MCF 10A (cell line): ENCODE measurements at regions not wholly inside any gene's neighbourhood (a gene's known extent, or its start where the extent isn't known, plus 50 kb on each side); places are given as distances from the start of the nearest gene placed in this dataset.
A peak's percentile ranks its signal among the peaks of the same experiment; 100 is the strongest.

Experiments
- BruUV-seq: library from RNA; stranded (reverse); fragments of 400-500 nt; replicated peaks from 2 replicates; lab custom pipeline; 2021; lab: Mats Ljungman, UMichigan
- CTCF ChIA-PET: fragments of 300-600 bp; sonication (Branson Sonifier 250); formaldehyde crosslinking; extraction: SDS; loops from one replicate; lab custom pipeline; 2021; ENCODE audit warnings: antibody characterized with exemption, inconsistent platforms; lab: Yijun Ruan, JAX
- POLR2A ChIA-PET: fragments of 300-600, 350-650 bp; sonication (Branson Sonifier 250); formaldehyde crosslinking; extraction: SDS; loops from one replicate; lab custom pipeline; 2020; ENCODE audit warnings: antibody characterized with exemption, inconsistent platforms; lab: Yijun Ruan, JAX
- DNase-seq: peaks from one replicate; pipeline ENCODE4 v3.0.0-alpha.2; 2018; ENCODE audit not compliant: unreplicated experiment
- H3K27ac Mint-ChIP-seq: one replicate; pipeline ENCODE4 v1.8.0; 2022; ENCODE audit warnings: mild to moderate bottlenecking, low read depth, mixed read lengths; ENCODE audit not compliant: unreplicated experiment
- H3K27me3 Mint-ChIP-seq: one replicate; pipeline ENCODE4 v1.8.0; 2022; ENCODE audit warnings: mixed read lengths; ENCODE audit not compliant: insufficient read depth, unreplicated experiment
- H3K36me3 Mint-ChIP-seq: one replicate; pipeline ENCODE4 v1.8.0; 2022; ENCODE audit warnings: mild to moderate bottlenecking, moderate library complexity, mixed read lengths; ENCODE audit not compliant: insufficient read depth, unreplicated experiment
- H3K4me1 Mint-ChIP-seq: one replicate; pipeline ENCODE4 v1.8.0; 2022; ENCODE audit warnings: mixed read lengths; ENCODE audit not compliant: insufficient read depth, unreplicated experiment
- H3K4me3 Mint-ChIP-seq: one replicate; pipeline ENCODE4 v1.8.0; 2022; ENCODE audit warnings: mild to moderate bottlenecking, moderate library complexity, mixed read lengths; ENCODE audit not compliant: unreplicated experiment
- H3K9me3 Mint-ChIP-seq: one replicate; pipeline ENCODE4 v1.8.0; 2022; ENCODE audit warnings: mixed read lengths; ENCODE audit not compliant: unreplicated experiment
- intact Hi-C: fragments of 100-400 bp; cut with micrococcal nuclease; formaldehyde crosslinking; loops from 2 replicates; pipeline ENCODE4 v1.14.1; 2022
- TF ChIP-seq, protein P1 (sequence below): fragments of 200-600 bp; IDR thresholded peaks from one replicate; pipeline ENCODE4 v1.8.0; 2022; ENCODE audit warnings: antibody characterized with exemption, mild to moderate bottlenecking; ENCODE audit not compliant: unreplicated experiment

DNA sequence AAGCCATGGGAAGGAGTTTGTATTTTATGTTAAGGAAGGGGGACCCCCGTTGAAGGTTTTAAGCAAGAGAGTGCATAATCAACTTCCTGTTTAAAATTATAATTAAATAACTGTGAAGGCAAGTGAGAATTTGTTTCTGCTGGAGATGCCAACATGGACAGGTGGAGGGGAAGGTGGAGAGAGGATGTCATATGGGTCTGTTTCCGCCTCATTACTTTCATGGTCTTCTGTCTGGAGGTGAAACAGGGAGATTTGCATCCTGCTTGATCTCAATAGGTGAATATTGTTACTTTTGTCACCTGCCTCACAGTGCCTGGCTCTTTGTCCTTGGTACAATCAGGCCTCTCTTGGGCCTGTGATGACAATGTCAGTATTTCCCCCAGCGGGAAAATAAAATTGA is 300.6 kb upstream of the LMCD1 start:
- TF ChIP-seq, protein P1, sequence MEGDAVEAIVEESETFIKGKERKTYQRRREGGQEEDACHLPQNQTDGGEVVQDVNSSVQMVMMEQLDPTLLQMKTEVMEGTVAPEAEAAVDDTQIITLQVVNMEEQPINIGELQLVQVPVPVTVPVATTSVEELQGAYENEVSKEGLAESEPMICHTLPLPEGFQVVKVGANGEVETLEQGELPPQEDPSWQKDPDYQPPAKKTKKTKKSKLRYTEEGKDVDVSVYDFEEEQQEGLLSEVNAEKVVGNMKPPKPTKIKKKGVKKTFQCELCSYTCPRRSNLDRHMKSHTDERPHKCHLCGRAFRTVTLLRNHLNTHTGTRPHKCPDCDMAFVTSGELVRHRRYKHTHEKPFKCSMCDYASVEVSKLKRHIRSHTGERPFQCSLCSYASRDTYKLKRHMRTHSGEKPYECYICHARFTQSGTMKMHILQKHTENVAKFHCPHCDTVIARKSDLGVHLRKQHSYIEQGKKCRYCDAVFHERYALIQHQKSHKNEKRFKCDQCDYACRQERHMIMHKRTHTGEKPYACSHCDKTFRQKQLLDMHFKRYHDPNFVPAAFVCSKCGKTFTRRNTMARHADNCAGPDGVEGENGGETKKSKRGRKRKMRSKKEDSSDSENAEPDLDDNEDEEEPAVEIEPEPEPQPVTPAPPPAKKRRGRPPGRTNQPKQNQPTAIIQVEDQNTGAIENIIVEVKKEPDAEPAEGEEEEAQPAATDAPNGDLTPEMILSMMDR: no peak
- H3K9me3 Mint-ChIP-seq: no peaks in the 10 kb centered on the region
- ChIA-PET CTCF (interaction anchor here (0.6 to 0.7 kb wide), 2 partner anchors 117 to 164 kb away, joined by 3 to 4 read pairs; no protein-coding TSS in a partner anchor), POLR2A (no interaction called here)
- no peak for DNase-seq
- intact Hi-C loops: no loop called here
- H3K36me3 Mint-ChIP-seq: no peaks in the 10 kb centered on the region
- H3K4me3 Mint-ChIP-seq: no peak overlapping the region
- no peaks in the 10 kb centered on the region for H3K27me3 Mint-ChIP-seq
- H3K27ac Mint-ChIP-seq: no peak overlapping the region
- peaks cover 16% of the 10 kb centered on the region for H3K4me1 Mint-ChIP-seq
- no TSS peak for BruUV-seq

DNA sequence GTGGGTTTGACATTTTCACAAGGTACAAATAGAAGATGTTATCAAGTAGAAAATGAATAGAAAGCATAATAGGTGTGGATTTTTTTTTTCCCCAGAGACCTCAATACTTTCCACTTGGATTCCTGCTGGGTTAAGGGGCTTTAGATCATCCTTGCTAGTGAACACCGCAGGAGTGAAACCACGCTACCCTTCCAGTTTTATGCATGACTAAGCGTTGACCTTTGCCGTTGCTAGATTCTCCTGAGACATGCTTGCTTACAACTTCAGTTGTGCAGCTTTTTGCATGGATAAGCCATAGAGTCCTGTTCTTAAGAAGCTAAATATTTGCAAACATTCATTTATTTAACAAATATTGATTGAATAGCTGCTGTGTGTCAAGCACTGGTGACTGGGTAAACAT is 299.7 kb upstream of the LMCD1 start:
- ChIA-PET CTCF (interaction anchor here (1.5 to 2.0 kb wide), 2 partner anchors 12 to 38 kb away, joined by 3 to 6 read pairs; no protein-coding TSS in a partner anchor), POLR2A (no interaction called here)
- H3K9me3 Mint-ChIP-seq: no peaks in the 10 kb centered on the region
- TF ChIP-seq, protein P1: no peak
- no peak overlapping the region for H3K27ac Mint-ChIP-seq
- intact Hi-C loops: no loop called here
- H3K4me3 Mint-ChIP-seq: no peak overlapping the region
- H3K27me3 Mint-ChIP-seq: no peaks in the 10 kb centered on the region
- no TSS peak for BruUV-seq
- no peaks in the 10 kb centered on the region for H3K36me3 Mint-ChIP-seq
- H3K4me1 Mint-ChIP-seq: peaks cover 19% of the 10 kb centered on the region
- no peak for DNase-seq

DNA sequence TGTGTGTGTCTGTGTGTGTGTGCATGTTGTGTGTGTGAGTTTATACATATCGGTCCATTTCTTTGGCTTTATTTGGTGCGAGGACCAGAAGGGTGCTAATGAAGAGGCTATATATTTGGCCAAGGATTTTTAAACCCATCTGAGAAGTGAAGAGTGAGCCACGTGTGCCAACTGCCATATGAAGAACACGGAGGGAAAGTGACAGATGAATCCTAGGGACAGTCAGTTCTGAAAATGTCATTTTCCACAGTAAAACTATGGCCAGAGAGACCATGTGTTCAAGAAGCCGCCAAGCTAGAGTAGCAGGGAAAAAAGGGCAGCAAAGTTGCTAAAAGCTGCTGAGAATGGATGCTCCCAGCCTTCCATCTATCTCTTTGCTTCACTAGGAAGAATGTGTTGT is 297.3 kb upstream of the LMCD1 start:
- peak overlapping the region; percentile 32 for H3K27ac Mint-ChIP-seq
- no peaks in the 10 kb centered on the region for H3K36me3 Mint-ChIP-seq
- no peak for DNase-seq
- ChIA-PET CTCF (interaction anchor here (0.6 kb wide), 1 partner anchor 1289 kb away, joined by 3 read pairs; no protein-coding TSS in a partner anchor), POLR2A (interaction anchor here (0.8 kb wide), 1 partner anchor 446 kb away, joined by 3 read pairs; no protein-coding TSS in a partner anchor)
- BruUV-seq: no TSS peak
- intact Hi-C loops: no loop called here
- no peaks in the 10 kb centered on the region for H3K27me3 Mint-ChIP-seq
- no peak overlapping the region for H3K4me3 Mint-ChIP-seq
- TF ChIP-seq, protein P1: no peak
- peaks cover 19% of the 10 kb centered on the region for H3K4me1 Mint-ChIP-seq
- no peaks in the 10 kb centered on the region for H3K9me3 Mint-ChIP-seq

DNA sequence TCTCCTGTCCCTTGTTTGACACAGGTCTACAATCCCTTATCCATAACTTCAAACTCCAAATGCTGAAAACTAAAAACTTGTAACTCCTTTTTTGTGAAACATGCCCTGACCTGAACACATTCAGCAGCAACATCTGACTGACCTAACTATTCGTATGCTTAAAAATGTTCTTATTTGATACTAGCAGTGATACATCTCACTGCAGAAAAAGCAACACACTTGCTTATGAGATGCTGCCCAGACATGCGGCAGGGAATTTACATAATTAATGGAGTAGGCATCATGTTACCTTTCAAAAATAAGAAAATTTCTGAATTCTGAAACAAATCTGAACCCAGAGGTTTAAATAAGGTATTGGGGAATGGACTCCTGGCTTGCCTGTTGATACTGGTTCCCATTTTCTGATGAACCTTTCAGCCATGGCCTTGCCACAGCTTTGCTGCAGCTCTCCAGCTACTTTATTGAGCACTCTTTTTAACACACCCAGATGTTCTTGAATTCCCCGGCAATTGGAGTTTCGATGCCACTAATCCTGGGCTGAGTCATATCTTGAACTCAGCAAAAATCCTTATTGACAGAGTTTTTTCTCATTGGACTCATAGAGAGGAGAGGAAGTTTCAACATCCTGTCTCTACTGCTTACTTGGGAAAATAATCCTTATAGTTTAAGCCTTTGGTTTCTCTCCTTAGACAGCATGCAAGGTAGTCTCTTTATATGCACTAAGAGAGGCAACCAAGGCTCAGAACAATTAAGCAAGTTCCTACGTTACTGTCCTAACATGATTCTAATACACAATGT is 296.6 kb upstream of the LMCD1 start:
- peak; percentile 43 for DNase-seq
- POLR2A ChIA-PET: interaction anchor here (0.6 to 0.8 kb wide), 2 partner anchors 26 to 447 kb away, joined by 3 to 4 read pairs; no protein-coding TSS in a partner anchor
- H3K4me1 Mint-ChIP-seq: peaks cover 19% of the 10 kb centered on the region
- CTCF ChIA-PET: interaction anchor here (0.6 to 0.7 kb wide), 2 partner anchors 33 to 901 kb away, joined by 3 to 4 read pairs; no protein-coding TSS in a partner anchor
- BruUV-seq: no TSS peak
- TF ChIP-seq, protein P1: no peak
- peak overlapping the region; percentile 32 for H3K27ac Mint-ChIP-seq
- intact Hi-C loops: no loop called here
- no peak overlapping the region for H3K4me3 Mint-ChIP-seq
- H3K36me3 Mint-ChIP-seq: no peaks in the 10 kb centered on the region
- H3K9me3 Mint-ChIP-seq: no peaks in the 10 kb centered on the region
- no peaks in the 10 kb centered on the region for H3K27me3 Mint-ChIP-seq
